NCI-H2029 (cell line): ENCODE measurements at regions not wholly inside any gene's neighbourhood (a gene's known extent, or its start where the extent isn't known, plus 50 kb on each side); places are given as distances from the start of the nearest gene placed in this dataset.
"Not testable (repeated sequence)": the region's sequence is repeated elsewhere in the genome, so short reads cannot be mapped to it uniquely, and the experiment has no call there.

Source experiments
- DNase-seq: peaks from one replicate; lab custom pipeline; 2025; lab: John Stamatoyannopoulos, UW

GRCh38 chr6:56742122-56742791 lies 99.6 kb upstream of the DST start:
- no peak for DNase-seq

DNA sequence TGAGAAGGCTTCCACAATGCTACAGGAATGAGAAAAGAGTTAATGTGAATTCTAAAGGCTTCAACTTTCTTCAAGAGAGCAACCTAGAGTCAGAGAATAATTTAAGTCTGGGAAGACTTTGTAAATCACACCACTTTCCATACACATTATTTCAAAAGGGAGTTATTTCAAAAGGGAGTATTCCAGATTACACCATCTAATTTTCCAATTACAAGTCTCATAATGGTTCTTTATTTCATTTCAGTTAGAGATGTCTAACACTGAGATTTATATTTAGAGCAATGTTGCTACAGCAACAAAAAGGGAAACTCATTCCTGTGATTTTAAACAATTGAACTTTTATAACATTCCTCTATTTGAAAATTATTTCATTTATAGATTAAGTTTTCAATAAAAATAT lies 98.8 kb upstream of the DST start:
- DNase-seq: no peak

GRCh38 chr6:56739836-56740815 lies 97.4 kb upstream of the DST start:
- no peak for DNase-seq

DNA sequence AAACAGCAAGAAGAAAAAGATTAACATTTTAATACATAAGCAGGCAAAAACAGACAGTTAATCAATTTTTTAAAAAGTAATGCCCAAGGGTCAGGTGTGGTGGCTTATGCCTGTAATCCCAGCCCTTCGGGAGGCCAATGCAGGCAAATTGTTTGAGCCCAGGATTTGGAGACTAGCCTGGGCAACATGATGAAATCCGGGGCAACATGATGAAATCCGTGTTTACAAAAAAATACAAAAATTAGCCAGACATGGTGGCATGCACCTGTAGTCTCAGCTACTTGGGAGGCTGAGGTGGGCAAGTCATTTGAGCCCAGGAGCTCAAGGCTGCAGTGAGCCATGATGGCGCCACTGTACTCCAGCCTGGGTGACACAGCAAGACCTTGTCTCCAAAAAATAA lies 94.1 kb upstream of the DST start:
- DNase-seq: no peak

DNA sequence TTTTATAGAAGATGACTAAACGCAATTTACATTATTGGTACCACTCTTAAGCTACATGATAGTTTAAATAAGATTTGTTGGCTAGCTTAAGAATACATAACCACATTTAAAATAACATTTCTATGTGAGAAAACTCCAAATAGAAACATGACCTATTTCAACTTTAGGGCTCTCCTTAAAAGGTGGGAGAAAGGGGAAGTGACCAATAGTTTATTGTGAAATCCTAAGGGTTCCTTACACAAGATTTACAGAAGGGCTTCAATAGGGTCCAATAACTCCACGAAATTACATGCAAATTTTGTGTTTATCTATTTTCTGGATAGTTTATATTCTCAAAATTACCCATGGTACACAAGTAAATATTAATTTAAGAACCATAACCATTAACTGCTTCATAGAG lies 91.6 kb upstream of the DST start:
- DNase-seq: no peak

DNA sequence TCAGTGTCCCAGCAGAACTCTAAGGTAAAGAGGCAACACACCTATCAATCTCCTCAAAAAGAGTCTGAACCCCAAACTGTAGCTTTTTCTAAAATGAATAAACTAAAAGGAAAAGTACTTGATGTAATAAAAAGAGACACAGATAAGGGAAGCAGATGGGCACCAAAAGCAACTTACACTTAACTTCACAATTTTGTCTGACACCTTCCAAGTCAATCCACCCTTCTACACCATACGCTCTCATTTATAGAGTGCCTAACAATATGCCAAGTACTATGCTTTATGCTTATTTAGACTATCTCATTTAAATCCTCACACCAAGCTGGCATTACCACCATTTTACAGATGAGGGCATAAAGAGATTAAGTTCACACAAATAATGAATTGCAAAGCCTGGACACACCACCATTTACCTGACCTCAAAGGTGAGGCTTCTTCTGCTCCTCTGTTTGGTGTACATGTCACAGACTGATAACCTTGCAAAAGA lies 90.6 kb upstream of the DST start:
- DNase-seq: no peak

DNA sequence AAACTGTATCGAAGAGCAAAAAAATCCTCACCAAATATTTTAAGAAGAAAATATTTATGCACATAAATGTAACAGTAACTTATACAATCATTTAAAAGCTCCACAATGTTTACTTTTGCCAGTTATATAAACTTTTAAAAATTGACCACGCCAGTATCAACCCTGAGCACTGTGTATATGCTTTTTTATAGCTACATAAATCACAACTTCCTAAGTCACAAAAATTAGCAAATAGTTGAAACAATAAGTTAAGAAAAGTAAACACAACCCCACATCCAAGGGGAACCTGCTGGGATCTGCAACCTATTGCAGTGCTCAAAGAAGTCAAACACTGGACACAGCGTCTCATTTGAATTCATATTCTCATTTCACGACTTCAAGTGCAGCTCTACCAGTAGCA lies 89.8 kb upstream of the DST start:
- DNase-seq: no peak

GRCh38 chr6:56730663-56731529 lies 88.2 kb upstream of the DST start:
- DNase-seq: no peak

DNA sequence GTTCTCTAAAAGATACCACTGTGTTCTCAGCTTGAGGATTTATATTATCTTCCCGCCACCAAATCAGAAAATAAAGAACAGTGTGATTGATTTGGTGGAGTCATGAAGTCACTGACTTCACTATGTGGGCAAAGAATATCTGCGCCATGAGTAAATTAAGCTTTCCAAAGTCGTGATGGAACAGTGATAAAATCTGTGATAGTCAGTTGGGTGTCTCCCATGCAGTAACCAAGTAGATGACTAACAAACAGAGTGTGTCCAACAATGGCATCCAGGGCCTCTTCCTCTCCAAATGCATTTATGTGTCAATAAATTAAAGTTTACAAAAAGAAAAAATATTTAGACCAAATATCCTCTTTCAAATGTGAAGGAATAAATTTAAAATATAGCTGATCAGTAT lies 87.0 kb upstream of the DST start:
- no peak for DNase-seq

DNA sequence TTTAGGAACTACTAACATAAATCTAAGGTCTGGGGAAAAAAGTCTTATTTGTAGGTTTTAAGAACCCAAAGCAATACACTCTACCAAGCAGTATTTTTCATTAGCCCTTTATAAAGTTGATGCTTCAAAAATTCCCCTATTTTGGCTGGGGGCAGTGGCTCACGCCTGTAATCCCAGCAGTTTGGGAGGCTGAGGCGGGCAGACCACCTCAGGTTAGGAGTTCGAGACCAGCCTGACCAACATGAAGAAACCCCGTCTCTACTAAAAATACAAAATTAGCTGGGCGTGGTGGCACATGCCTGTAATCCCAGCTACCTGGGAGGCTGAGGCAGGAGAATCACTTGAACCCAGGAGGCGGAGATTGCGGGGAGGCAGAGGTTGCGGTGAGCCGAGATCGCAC lies 86.5 kb upstream of the DST start:
- not testable (repeated sequence) for DNase-seq

GRCh38 chr6:56727097-56727850 lies 84.6 kb upstream of the DST start:
- no peak for DNase-seq

DNA sequence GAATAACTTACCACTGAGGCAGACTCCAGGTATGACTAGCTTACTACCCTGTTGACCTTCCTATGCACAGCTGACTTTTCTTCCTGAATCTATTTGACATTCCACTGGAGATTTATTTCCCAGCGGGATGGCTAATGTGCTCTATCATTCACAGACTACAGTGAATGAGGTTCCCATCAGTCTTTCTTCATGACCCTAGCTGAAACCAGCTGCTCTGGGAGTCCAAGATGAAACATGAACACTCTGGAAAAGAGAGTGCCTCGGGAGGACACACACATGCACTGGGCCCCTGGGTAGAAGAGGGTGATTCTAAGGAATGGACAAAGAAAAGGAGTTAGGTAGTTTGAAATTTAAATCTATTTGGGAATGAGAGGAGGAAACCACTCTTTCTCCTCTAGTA lies 82.6 kb upstream of the DST start:
- no peak for DNase-seq

- no peak for DNase-seq
Observed at GRCh38 chr6:56724455-56724854, 81.8 kb upstream of the DST start.

- no peak for DNase-seq
Observed at GRCh38 chr6:56720882-56721281, 78.2 kb upstream of the DST start.

DNA sequence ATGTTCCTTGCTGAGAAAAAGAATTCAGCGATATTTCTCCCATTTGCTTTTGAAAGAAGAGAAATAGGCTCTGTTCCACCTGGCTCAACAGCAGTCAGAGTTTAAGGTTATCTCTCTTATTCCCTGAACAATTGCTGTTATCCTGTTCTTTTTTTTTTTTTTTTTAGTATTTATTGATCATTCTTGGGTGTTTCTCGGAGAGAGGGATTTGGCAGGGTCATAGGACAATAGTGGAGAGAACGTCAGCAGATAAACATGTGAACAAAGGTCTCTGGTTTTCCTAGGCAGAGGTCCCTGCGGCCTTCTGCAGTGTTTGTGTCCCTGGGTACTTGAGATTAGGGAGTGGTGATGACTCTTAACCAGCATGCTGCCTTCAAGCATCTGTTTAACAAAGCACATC lies 77.5 kb upstream of the DST start:
- not testable (repeated sequence) for DNase-seq

- not testable (repeated sequence) for DNase-seq
Observed at GRCh38 chr6:56719315-56720058, 76.8 kb upstream of the DST start.

- DNase-seq: no peak
Observed at GRCh38 chr6:56718236-56718635, 75.5 kb upstream of the DST start.

DNA sequence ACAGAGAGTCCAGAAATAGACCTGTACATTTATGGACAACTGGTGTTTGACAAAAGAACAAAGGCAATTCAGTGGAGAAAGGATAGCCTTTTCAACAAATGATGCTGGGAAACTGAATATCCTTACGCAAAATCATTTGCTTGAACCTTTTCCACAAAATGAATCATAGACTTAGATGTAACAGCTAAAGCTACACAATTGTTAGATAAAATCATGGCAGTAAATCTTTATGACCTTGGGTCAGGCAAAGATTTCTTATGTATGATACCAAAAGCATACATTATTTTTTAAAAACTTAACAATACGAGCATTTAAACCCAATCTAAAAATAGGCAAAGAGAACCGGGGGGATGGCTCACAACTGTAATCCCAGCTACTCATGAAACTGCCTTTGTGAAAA lies 73.5 kb upstream of the DST start:
- no peak for DNase-seq

- no peak for DNase-seq
Observed at GRCh38 chr6:56715741-56716140, 73.1 kb upstream of the DST start.

- no peak for DNase-seq
Observed at GRCh38 chr6:56714982-56715456, 72.3 kb upstream of the DST start.

- no peak for DNase-seq
Observed at GRCh38 chr6:56714273-56714672, 71.6 kb upstream of the DST start.
